ENCODE measurements at regions not wholly inside any gene's neighbourhood (a gene's known extent, or its start where the extent isn't known, plus 50 kb on each side); places are given as distances from the start of the nearest gene placed in this dataset.
A peak's percentile ranks its signal among the peaks of the same experiment; 100 is the strongest.
"Not testable (repeated sequence)": the region's sequence is repeated elsewhere in the genome, so short reads cannot be mapped to it uniquely, and the experiment has no call there.

DNA sequence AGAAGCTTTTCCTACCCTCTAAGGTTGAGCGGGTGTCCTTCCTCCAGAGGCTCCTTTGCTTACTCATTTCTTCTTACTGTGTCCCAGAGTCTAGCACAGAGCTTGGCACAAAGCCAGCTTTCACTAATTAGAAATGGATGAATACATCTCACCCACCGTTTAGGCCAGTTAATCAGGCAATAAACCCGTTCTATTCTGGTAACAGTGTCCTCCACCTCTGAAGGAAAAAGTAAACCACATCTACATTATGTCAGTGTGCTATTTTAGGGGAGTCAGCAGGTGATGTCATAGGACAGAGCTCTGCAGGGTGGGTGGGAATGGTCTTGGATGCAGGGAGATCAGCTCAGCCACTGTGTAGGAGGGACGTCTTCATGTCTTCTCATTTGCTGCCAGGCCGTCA, 109.2 kb downstream of the OSTF1 start:
- DNase-seq (ENCODE audit: low read depth): no peak

DNA sequence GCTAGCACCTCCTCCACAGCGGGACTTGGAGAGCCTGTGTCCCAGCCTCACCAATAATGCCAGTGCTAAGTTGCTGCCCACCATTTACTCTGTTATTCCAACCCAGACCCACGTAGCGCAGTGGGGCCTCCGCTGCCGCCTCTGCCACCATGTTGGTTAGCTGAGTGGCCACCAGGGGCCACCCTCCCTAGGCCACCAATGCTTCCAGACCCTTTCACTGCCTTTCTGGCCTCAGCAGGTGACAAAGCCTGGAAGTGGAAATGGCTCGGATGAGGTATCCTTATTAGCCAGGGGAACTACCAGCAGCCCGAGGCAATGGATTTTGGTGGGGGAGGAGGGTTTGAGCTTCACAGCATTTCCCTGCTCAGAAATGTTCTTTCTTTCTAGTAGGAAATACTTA, 110.1 kb downstream of the OSTF1 start:
- no peak for DNase-seq (ENCODE audit: low read depth)

DNA sequence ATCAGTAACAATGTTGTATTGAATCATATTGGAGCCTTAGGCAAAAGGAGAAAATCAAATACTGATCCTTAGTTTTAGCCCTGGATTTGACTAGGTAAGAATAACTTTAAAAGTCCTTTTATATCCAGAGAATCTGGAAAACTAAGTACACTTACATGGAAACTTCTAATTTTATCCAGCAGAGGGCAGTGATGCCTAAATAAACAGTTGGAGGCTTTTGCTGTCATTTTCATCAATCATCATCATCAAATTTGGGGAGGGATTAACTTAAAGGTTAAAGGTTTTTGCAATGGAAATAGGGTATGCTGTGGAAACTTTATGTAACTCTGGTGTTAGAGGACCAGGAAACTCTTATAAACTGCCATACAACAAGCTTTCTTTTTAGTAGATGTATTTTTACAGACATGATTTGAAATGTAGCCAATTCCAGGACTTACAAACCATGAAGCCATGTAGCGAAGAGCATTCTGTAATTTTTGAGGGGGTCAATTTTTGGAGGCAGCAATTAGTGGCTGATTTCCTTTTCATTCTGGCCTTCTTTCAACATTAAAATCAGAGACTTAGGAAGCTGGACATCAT, 112.7 kb downstream of the OSTF1 start:
- peak; percentile 25 for DNase-seq (ENCODE audit: low read depth)

DNA sequence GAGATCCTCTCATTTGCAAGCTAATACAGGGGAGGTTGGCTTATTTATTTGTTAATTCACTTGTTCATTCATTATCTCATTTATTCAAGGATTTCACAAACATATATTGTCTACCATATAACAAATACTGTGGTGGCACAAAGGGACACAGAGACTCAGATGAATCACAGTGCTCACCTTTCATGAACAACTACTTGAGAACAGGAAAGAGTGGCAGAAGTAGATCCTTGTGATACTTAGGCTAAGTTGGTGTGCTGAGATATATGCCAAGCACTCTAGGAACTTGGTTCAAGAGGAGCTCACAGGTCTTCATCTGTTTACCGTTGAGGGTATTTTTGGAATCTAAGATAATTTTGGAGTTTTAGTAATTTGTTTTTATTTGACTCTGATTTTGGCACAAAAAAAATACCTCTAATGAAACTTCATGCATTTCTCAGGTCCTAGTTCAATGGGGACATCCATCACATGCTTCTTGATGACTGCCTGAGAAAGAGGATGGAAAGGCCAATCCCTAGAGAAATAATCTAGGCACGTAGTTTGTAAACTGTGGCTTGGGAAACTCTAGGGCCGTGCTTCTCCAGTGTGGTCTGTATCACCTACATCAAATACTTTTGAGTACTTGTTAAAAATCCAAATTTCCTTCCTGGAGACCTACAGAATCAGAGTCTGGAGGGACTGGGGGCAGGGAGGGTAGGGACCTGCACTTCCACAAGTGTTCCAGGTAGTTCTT, 113.3 kb downstream of the OSTF1 start:
- no peak for DNase-seq (ENCODE audit: low read depth)

DNA sequence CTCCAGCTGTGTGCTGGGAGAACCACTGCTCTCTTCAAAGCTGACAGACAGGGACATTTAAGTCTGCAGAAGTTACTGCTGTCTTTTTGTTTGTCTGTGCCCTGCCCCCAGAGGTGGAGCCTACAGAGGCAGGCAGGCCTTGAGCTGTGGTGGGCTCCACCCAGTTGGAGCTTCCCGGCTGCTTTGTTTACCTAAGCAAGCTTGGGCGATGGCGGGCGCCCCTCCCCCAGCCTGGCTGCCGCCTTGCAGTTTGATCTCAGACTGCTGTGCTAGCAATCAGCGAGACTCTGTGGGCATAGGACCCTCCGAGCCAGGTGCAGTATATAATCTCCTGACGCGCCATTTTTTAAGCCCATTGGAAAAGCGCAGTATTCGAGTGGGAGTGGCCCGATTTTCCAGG, 119.7 kb downstream of the OSTF1 start:
- not testable (repeated sequence) for DNase-seq (ENCODE audit: low read depth)

DNA sequence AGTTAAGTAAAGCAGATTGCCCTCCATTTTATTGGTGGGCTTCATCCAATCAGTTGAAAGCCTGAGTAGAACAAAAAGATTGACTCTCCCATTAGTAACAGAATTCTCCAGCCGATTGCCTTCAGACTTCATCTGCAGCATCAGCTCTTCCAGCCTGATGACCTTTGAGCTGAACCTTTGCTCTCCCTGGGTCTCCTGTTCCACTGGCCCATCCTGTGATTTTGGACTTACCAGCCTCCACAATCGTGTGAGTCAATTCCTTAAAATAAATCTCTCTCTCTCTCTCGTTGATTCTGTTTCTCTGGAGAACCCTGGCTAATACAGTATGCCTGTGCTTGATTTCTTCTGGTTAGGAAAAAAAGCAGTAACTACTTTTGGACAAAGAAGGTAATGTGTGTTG, 121.9 kb downstream of the OSTF1 start:
- DNase-seq (ENCODE audit: low read depth): no peak

DNA sequence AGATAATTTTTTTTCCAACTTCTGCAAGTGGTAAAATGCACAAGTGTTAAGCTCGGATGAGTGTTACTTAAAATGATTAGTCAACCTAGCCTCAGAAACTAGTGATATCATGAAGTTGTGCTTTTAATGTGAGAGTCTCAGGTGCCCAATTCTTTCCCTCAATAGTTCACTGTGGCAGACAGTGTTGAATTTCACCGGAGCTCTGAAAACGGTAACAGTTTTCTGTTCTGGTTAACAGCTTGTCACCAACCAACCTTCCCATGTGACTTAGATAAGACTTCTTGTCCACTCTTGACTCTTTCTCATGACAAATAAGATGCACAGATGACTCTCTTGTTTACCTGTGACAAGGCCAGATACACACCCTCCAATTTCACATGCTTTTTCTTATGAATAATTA, 125.5 kb downstream of the OSTF1 start:
- no peak for DNase-seq (ENCODE audit: low read depth)

DNA sequence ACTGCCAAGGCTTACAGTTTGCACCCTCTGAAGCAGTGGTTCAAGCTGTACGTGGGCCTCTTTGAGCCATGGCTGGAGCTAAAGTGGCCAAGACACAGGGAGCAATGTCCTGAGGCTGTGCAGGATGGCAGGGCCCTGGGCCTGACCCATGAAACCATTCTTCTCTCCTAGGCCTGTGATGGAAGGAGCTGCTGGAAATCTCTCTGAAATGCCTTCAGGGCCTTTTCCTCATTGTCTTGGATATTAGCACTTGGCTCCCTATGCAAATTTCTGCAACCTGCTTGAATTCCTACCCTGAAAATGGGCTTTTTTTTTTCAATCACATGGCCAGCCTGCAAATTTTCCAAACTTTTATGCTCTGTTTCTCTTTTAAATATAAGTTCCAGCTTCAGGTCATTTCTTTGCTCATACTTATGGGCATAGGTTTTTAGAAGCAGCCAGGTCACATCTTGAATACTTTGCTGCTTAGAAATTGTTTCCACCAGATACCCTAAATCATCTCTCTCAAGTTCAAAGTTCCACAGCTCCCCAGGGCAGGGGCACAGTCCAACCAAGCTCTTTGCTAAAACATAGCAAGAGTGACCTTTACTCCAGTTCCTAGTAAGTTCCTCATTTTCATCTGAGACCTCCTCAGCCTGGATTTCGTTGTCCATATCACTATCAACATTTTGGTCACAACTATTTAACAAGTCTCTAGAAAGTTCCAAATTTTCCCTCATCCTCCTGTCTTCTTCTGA, 138.3 kb downstream of the OSTF1 start:
- no peak for DNase-seq (ENCODE audit: low read depth)

DNA sequence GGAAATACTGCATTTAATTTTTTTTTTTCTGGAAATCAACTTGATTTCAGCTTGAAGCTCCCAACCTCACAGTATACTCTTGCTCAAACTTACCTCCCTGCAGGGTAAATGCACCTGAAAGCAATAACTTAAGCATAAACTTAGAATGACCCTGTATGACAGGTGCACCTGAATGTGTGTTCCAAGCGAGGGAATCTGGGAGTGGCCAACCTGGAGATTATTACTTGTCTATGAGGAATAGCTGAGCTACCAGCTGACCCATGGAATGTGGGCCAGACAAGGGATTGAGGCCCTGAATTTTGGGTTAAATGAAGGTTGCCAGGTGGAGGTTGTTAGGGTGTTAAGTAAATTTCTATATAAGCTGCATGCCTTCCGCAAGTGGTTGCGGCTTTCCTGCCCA, 140.6 kb downstream of the OSTF1 start:
- DNase-seq (ENCODE audit: low read depth): no peak

DNA sequence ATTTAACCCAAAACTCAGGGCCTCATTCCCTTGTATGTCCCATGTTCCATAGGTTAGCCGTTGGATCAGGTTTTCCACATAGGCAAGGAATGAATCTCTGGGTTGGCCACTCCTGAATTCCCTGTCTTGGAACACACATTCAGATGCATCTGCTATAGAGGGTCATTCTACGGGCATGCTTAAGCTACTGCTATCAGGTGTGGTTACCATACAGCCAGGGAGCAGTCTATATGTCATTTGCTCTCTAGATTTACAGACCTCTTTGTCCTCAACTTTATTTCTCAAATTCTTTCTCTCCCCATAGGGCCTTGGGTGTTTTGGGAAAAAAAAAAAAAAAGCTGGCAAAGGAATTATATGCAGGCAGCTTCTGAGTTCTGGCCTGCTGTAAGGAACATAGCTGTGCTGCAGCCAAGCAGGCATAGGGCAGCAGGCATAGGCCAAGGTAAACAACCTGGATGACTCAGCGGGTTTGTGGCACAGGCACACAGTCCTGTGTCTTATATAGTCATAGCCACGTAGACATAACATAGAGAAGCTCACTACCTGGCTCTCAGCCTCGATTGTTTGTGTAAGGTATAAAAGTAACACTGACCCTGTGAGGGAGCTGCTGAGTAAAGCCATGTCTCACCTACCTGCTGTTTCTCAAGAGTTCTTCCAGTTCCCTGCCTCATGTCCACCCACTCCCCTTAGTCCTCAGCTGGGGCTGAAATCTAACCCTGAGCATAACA, 141.5 kb downstream of the OSTF1 start:
- DNase-seq (ENCODE audit: low read depth): peak; percentile 13

DNA sequence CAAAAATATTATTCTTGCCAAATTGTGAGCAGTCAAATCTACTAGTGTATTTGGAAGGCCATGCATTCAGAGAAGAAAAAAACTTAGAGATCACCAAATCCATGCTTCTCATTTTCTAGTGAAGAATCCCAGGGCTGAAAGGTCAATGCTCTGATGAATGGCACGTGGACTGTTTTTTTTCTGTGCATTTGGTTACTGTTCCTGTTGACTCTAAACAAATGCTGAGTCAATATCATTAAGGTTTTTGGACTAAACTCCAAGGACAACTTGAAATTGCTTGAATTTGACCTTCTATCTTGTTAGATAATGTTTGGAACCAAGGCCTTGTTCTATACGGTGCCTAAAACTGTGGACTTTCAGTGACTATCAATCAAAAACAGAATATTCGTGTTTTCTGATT, 142.2 kb downstream of the OSTF1 start:
- DNase-seq (ENCODE audit: low read depth): no peak

DNA sequence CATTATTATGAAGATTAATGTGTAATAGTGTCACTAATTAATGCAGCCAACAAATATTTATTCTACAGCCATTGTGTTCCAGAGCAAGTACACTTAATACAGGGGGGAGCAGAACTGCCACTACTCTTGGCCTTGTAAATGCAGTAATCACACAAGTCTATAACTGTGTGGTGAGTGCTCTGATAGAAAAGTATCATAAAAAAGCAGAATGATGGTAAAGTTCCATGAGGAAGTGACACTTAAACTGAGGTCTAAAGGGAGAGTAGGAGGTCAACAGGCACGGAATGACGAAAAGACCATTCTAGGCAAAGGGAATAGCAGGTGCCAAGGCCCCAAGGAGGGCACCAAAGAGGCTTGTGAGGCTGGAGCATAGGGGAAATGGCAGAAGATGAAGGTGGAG, 142.9 kb downstream of the OSTF1 start:
- no peak for DNase-seq (ENCODE audit: low read depth)

DNA sequence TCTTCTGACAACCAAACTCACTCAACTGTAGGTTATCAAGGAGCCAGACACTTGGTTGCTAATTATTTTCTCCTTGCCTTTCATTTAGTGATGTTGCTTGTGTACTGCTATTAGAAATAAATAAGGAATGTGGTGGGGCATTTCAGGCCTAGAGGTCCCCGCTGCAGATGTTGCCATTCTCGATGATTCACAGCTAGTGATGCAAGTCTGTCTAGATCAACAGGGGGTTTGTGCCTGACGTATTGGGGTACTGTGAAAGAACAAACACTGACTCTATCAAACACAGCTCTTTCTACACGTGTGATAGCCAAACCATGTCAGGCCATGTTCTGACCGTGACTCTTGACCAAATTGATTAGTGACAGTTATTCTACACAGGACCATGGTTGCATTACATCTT, 144.7 kb downstream of the OSTF1 start:
- no peak for DNase-seq (ENCODE audit: low read depth)

DNA sequence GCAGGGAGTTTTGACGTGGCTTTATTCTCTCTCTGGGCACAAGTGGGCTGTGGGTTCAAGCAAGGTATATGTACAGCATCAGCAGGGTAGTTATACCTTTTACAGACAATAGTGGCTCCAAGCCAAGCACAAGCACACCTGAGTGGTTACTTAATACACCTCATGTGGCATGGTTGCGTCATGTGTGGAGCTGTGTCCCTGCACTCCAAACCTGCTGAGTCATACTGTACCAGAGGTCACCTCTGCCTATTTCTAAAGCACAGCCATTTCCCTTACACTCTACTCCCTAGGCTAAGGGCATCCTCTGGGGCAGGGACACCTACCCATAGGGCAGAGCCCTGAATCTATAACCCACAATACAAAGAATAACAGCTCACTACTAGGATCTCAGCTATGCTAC, 147.3 kb downstream of the OSTF1 start:
- DNase-seq (ENCODE audit: low read depth): no peak

DNA sequence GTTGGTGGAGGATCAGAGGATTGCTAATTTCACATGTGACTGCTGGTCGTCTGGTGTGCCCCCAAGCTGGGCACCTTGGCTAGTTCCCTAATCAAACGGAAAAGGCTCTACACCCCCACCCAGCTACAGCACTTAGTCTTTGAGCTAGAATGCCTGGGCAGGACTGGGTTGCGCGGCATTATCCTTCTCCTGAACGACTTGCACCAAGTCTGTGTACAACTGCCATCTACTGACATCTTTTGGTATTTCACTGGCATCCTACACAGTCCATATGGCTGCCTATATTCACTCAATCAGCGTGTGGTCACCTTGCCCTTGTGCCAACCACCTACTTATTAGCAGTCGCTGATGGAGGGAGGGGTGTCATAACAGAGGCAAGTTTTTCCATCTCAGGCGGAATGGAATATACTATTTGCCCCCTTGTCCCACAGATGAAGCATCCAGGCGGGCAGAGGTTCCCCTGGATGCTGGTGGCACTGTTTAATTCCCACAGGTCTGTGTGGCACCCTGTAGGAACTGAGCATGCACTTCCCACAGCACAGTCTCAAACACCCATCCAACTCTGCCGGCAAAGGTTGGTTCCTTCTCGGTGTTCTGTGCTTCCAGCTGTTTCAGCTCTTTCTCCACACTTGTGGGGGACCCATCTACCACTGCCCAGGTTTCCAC, 150.1 kb downstream of the OSTF1 start:
- DNase-seq (ENCODE audit: low read depth): peak; percentile 59

DNA sequence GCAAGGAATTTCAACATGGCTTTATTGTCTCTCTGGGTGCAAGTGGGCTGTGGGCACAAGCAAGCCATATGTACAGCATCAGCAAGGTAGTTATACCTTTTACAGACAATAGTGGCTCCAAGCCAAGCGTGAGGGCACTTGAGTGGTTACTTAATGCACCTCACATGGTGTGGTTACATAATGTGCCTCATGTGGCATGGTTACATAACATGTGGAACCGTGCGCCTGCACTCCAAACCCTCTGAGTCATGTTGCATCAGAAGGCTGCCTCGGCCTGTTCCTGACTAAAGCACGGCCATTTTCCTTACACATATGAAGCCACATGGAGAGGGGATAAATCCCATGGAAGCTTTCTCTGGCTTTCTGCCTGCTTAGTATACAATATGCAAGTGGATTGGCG, 150.9 kb downstream of the OSTF1 start:
- peak; percentile 66 for DNase-seq (ENCODE audit: low read depth)

DNA sequence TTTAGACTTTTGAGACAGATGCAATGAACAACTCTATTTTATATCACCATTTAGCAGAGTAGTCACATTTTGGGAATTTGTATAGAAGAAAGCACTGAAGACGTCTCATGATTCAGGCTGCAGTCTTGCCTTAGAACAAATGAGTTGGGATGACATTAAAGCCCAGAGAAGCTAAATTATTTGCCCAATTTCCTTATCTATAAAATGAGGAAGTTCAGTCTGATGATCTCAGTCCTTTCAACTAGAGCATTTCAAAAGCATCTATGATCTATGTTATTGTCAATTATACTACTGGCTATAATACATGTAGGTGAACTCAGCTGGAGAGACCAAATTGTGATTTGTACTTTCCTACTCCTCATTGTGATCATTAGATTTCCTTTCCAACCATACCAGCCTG, 154.1 kb downstream of the OSTF1 start:
- DNase-seq (ENCODE audit: low read depth): no peak

DNA sequence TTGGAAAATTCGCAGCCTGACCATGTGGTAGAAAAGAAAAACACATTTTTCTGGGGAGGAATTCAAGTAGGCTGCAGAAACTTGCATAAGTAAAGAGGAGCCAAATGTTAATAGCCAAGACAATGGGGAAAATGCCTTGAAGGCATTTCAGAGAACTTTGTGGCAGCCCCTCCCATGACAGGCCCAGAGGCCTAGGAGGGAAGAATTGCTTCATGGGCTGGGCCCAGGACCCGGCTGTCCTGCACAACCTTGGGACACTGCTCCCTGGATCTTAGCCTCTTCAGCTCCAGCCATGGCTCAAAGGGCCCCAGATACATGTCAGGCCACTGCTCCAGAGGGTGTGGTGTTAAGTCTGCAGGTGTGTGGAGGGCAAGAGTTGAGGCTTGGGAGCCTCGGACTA, 158.6 kb downstream of the OSTF1 start:
- no peak for DNase-seq (ENCODE audit: low read depth)

DNA sequence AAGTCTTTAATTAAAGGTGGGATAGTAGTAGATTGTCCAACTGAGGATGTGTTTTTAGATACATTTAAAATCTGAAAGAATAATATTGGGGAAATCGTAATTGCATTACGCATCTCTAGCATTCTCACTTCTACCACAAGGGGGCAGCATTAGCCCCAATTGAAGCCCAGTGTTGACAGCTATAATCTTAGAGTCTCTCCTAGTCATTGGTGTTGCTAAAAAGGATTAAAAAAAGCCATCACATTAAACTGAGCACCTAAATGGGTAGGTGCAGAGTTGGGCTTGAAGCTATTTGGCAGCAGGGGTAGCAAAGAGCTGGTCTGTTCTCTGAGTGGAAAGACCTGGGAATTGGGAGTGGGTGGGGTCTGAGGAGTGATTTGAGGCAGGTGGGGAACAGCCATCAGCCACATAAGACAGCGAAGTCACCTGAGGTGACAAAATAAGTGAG, 177.2 kb downstream of the OSTF1 start:
- peak; percentile 14 for DNase-seq (ENCODE audit: low read depth)

DNA sequence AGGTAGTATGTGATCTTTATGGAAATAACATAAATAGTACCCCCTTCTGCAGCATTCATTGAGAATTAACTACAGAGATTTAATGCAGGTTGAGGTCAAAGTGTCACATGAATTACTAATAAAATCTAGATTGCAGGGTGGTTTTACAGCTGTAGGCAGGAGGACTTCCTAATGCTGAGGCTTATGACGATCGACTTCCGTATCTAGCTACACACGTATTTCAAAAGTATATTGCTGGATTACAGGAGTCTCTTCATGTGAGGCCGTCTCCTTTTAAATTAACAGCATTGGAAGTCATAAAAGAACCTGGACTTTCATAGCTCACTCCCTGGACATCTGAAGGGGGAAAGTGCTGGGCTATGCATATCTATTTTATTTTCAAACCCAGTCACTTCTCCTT, 180.9 kb downstream of the OSTF1 start:
- no peak for DNase-seq (ENCODE audit: low read depth)

DNA sequence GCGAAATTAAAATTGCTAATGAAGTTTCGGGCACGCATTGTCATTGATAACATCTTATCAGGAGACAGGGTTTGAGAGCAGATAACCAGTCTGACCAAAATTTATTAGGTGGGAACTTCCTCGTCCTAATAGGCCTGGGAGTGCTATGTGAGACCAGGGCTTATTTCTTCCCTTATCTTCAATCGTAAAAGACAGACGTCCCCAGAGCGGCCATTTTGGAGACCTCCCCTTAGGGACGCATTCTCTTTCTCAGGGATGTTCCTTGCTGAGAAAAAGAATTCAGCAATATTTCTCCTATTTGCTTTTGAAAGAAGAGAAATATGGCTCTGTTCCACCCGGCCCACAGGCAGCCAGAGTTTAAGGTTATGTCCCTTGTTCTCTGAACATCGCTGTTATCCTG, 184.7 kb downstream of the OSTF1 start:
- not testable (repeated sequence) for DNase-seq (ENCODE audit: low read depth)

DNA sequence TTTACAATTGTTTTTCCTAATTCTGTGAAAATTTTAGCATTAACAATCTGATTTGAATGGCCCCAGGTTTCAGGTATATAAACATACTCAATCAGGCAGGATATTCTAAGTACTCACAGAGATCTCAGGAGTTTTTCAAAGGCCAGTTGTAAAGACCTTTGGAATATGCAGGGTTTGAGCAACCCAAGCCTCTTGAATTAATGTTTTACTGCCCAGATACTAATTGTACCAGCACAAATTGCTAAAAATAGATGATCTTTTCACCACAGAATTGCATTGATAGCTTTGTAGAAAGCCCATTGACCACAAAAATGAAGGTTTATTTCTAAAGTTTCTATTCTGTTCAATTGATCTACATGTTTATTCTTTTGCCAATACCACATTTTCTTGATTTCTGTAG, 186.5 kb downstream of the OSTF1 start:
- no peak for DNase-seq (ENCODE audit: low read depth)

Measured in HT1080 (cell line).